ENCODE measurements at regions not wholly inside any gene's neighbourhood (a gene's known extent, or its start where the extent isn't known, plus 50 kb on each side); places are given as distances from the start of the nearest gene placed in this dataset.

DNA sequence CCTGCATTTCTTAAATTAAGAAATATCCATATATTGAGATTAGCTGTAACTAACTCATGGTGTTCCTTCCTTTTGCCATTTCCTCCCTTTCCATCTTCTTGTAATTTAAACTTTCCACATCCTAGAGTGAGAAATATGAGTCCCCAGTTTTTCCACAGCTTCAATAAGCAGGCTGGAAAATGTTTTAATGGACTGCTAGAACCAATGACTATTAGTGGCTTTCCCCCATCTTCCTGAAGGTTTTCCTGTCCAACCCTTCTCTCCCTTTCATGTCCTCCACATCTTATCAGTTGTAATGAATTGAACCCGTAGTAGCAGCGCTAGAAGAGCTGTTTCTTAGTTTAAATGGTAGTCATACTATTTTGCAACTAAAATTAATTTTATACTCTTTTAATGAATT is 145.7 kb downstream of the AHR start:
- TF ChIP-seq POLR2A (IDR thresholded peaks at IDR 0.05) = no peak
- TF ChIP-seq, protein P1, sequence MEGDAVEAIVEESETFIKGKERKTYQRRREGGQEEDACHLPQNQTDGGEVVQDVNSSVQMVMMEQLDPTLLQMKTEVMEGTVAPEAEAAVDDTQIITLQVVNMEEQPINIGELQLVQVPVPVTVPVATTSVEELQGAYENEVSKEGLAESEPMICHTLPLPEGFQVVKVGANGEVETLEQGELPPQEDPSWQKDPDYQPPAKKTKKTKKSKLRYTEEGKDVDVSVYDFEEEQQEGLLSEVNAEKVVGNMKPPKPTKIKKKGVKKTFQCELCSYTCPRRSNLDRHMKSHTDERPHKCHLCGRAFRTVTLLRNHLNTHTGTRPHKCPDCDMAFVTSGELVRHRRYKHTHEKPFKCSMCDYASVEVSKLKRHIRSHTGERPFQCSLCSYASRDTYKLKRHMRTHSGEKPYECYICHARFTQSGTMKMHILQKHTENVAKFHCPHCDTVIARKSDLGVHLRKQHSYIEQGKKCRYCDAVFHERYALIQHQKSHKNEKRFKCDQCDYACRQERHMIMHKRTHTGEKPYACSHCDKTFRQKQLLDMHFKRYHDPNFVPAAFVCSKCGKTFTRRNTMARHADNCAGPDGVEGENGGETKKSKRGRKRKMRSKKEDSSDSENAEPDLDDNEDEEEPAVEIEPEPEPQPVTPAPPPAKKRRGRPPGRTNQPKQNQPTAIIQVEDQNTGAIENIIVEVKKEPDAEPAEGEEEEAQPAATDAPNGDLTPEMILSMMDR (IDR thresholded peaks at IDR 0.05) = no peak

Measured in breast epithelium (tissue), 3 donors.